Neural progenitor cell (in vitro differentiated cells): ENCODE measurements at regions not wholly inside any gene's neighbourhood (a gene's known extent, or its start where the extent isn't known, plus 50 kb on each side); places are given as distances from the start of the nearest gene placed in this dataset.

Experiments
- DNase-seq: peaks from one replicate; pipeline ENCODE4 v3.0.0-alpha.2; 2016; ENCODE audit warnings: low spot score
- H2AFZ ChIP-seq: fragments of 200-600 bp; sonication (generic); replicated peaks from 2 replicates; pipeline ENCODE4 v1.6.1; 2016; ENCODE audit warnings: antibody characterized with exemption
- H3F3A ChIP-seq: fragments of 200-600 bp; sonication (generic); 2 replicates; pipeline ENCODE4 v1.6.1; 2016; ENCODE audit warnings: antibody characterized with exemption, low read depth
- H3K27ac ChIP-seq: fragments of 200-600 bp; sonication (generic); 2 replicates; pipeline ENCODE4 v1.5.1; 2016; ENCODE audit warnings: mild to moderate bottlenecking
- H3K27me3 ChIP-seq: fragments of 200-600 bp; sonication (generic); 2 replicates; pipeline ENCODE4 v1.6.1; 2016; ENCODE audit warnings: mild to moderate bottlenecking, moderate library complexity
- H3K36me3 ChIP-seq: fragments of 200-600 bp; sonication (generic); 2 replicates; pipeline ENCODE4 v1.5.1; 2016
- H3K4me1 ChIP-seq: fragments of 200-600 bp; sonication (generic); 2 replicates; pipeline ENCODE4 v1.6.1; 2016; ENCODE audit warnings: mixed run types
- H3K4me2 ChIP-seq: fragments of 200-600 bp; sonication (generic); 2 replicates; pipeline ENCODE4 v1.6.1; 2016
- H3K4me3 ChIP-seq: fragments of 200-600 bp; sonication (generic); 2 replicates; pipeline ENCODE4 v1.5.1; 2016
- H3K79me2 ChIP-seq: fragments of 200-600 bp; sonication (generic); 2 replicates; pipeline ENCODE4 v1.6.1; 2016; ENCODE audit warnings: low read depth
- H3K9ac ChIP-seq: fragments of 200-600 bp; sonication (generic); 2 replicates; pipeline ENCODE4 v1.6.1; 2016
- H3K9me3 ChIP-seq: fragments of 200-600 bp; sonication (generic); 2 replicates; pipeline ENCODE4 v1.5.1; 2016; ENCODE audit warnings: low read depth
- H4K20me1 ChIP-seq: fragments of 200-600 bp; sonication (generic); 2 replicates; pipeline ENCODE4 v1.6.1; 2016; ENCODE audit warnings: low read depth
- H3K27ac Mint-ChIP-seq: 3 replicates; pipeline ENCODE4 v1.8.0; 2021; ENCODE audit warnings: mixed read lengths
- H3K27me3 Mint-ChIP-seq: 2 replicates; pipeline ENCODE4 v1.8.0; 2022; ENCODE audit warnings: low read depth, mild to moderate bottlenecking, inconsistent platforms, moderate library complexity, mixed read lengths; ENCODE audit not compliant: insufficient read depth
- H3K36me3 Mint-ChIP-seq: 3 replicates; pipeline ENCODE4 v1.8.0; 2021; ENCODE audit warnings: mixed read lengths
- H3K4me1 Mint-ChIP-seq: 3 replicates; pipeline ENCODE4 v1.8.0; 2021; ENCODE audit warnings: mixed read lengths
- H3K4me3 Mint-ChIP-seq: 3 replicates; pipeline ENCODE4 v1.8.0; 2021; ENCODE audit warnings: mild to moderate bottlenecking, moderate library complexity, mixed read lengths
- H3K9me3 Mint-ChIP-seq: 3 replicates; pipeline ENCODE4 v1.8.0; 2020; ENCODE audit warnings: mixed read lengths
- EZH2 ChIP-seq: fragments of 200-600 bp; sonication (generic); IDR thresholded peaks from 2 replicates; pipeline ENCODE4 v1.6.1; 2017; ENCODE audit warnings: antibody characterized with exemption, mild to moderate bottlenecking, moderate library complexity
- EZH2phosphoT487 ChIP-seq: fragments of 200-600 bp; sonication (generic); IDR thresholded peaks from 2 replicates; pipeline ENCODE4 v1.6.1; 2017; ENCODE audit warnings: antibody characterized with exemption
- TF ChIP-seq, protein P1 (sequence below): fragments of 200-600 bp; sonication (generic); IDR thresholded peaks from 2 replicates; pipeline ENCODE4 v1.5.1; 2017; ENCODE audit warnings: antibody characterized with exemption, mild to moderate bottlenecking

- H3K9me3 ChIP-seq, result no peaks in the 10 kb centered on the region
These were observed 260.5 kb upstream of the IGF1R start for GRCh38 chr15:98387866-98388265.

GRCh38 chr15:98390946-98391530, 257.3 kb upstream of the IGF1R start:
- Histone ChIP-seq H3K9me3 (no peaks in the 10 kb centered on the region), H2AFZ (no peak overlapping the region), H3K36me3 (no peaks in the 10 kb centered on the region)

More at GRCh38 chr15:98387866-98388265, 260.5 kb upstream of the IGF1R start:
- peaks cover 22% of the 10 kb centered on the region for H3K4me1 Mint-ChIP-seq
- Histone ChIP-seq H3K9ac (no peak overlapping the region), H2AFZ (no peak overlapping the region), H3K79me2 (no peaks in the 10 kb centered on the region), H3F3A (no peaks in the 10 kb centered on the region), H3K4me1 (peaks cover 9% of the 10 kb centered on the region), H4K20me1 (no peaks in the 10 kb centered on the region), H3K27me3 (no peaks in the 10 kb centered on the region), H3K36me3 (no peaks in the 10 kb centered on the region), H3K4me2 (no peak overlapping the region), H3K4me3 (no peak overlapping the region), H3K27ac (no peak overlapping the region)
- H3K9me3 Mint-ChIP-seq, result peaks cover 10% of the 10 kb centered on the region
- no peak overlapping the region for H3K27ac Mint-ChIP-seq
- peaks cover 35% of the 10 kb centered on the region for H3K27me3 Mint-ChIP-seq
- H3K4me3 Mint-ChIP-seq, result no peak overlapping the region
- DNase-seq, result no peak
- no peaks in the 10 kb centered on the region for H3K36me3 Mint-ChIP-seq
- no peak for TF ChIP-seq EZH2phosphoT487
- TF ChIP-seq, protein P1, sequence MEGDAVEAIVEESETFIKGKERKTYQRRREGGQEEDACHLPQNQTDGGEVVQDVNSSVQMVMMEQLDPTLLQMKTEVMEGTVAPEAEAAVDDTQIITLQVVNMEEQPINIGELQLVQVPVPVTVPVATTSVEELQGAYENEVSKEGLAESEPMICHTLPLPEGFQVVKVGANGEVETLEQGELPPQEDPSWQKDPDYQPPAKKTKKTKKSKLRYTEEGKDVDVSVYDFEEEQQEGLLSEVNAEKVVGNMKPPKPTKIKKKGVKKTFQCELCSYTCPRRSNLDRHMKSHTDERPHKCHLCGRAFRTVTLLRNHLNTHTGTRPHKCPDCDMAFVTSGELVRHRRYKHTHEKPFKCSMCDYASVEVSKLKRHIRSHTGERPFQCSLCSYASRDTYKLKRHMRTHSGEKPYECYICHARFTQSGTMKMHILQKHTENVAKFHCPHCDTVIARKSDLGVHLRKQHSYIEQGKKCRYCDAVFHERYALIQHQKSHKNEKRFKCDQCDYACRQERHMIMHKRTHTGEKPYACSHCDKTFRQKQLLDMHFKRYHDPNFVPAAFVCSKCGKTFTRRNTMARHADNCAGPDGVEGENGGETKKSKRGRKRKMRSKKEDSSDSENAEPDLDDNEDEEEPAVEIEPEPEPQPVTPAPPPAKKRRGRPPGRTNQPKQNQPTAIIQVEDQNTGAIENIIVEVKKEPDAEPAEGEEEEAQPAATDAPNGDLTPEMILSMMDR, result no peak
- TF ChIP-seq EZH2, result no peak

GRCh38 chr15:98391568-98391967, 256.8 kb upstream of the IGF1R start:
- no peak overlapping the region for H3K4me3 Mint-ChIP-seq
- H3K27ac Mint-ChIP-seq, result no peak overlapping the region
- TF ChIP-seq, protein P1, result no peak
- TF ChIP-seq EZH2phosphoT487 (no peak), EZH2 (no peak)
- DNase-seq, result no peak
- Histone ChIP-seq H3K27ac (no peak overlapping the region), H2AFZ (no peak overlapping the region), H3K36me3 (no peaks in the 10 kb centered on the region), H3K4me2 (no peak overlapping the region), H4K20me1 (no peaks in the 10 kb centered on the region), H3K9ac (no peak overlapping the region), H3K27me3 (no peaks in the 10 kb centered on the region), H3K9me3 (no peaks in the 10 kb centered on the region), H3K79me2 (no peaks in the 10 kb centered on the region), H3F3A (no peaks in the 10 kb centered on the region), H3K4me3 (no peak overlapping the region), H3K4me1 (no peaks in the 10 kb centered on the region)
- no peaks in the 10 kb centered on the region for H3K36me3 Mint-ChIP-seq
- peaks cover 4% of the 10 kb centered on the region for H3K4me1 Mint-ChIP-seq
- peaks cover 1% of the 10 kb centered on the region for H3K9me3 Mint-ChIP-seq
- H3K27me3 Mint-ChIP-seq, result peaks cover 12% of the 10 kb centered on the region

More at GRCh38 chr15:98390946-98391530, 257.3 kb upstream of the IGF1R start:
- H3F3A ChIP-seq, result no peaks in the 10 kb centered on the region
- H4K20me1 ChIP-seq, result no peaks in the 10 kb centered on the region
- Mint-ChIP-seq H3K27me3 (peaks cover 15% of the 10 kb centered on the region), H3K36me3 (no peaks in the 10 kb centered on the region), H3K9me3 (peaks cover 7% of the 10 kb centered on the region), H3K27ac (no peak overlapping the region), H3K4me1 (peaks cover 4% of the 10 kb centered on the region), H3K4me3 (no peak overlapping the region)
- no peaks in the 10 kb centered on the region for H3K4me1 ChIP-seq
- H3K79me2 ChIP-seq, result no peaks in the 10 kb centered on the region
- TF ChIP-seq EZH2phosphoT487, result no peak
- TF ChIP-seq, protein P1, result no peak
- no peak for TF ChIP-seq EZH2
- H3K27me3 ChIP-seq, result no peaks in the 10 kb centered on the region
- H3K4me2 ChIP-seq, result no peak overlapping the region
- no peak overlapping the region for H3K4me3 ChIP-seq
- no peak overlapping the region for H3K9ac ChIP-seq
- no peak overlapping the region for H3K27ac ChIP-seq
- no peak for DNase-seq
